HG02973 (cell line): ENCODE measurements at regions not wholly inside any gene's neighbourhood (a gene's known extent, or its start where the extent isn't known, plus 50 kb on each side); places are given as distances from the start of the nearest gene placed in this dataset.
"Not testable (repeated sequence)": the region's sequence is repeated elsewhere in the genome, so short reads cannot be mapped to it uniquely, and the experiment has no call there.

Experiments used
- ATAC-seq: cut with Tn5 transposase; IDR thresholded peaks from one replicate; pipeline ENCODE4 v1.9.1; 2021; ENCODE audit warnings: moderate library complexity; ENCODE audit not compliant: unreplicated experiment

GRCh38 chr1:95297906-95298305 lies 63.9 kb downstream of the RWDD3 start:
- not testable (repeated sequence) for ATAC-seq

- ATAC-seq, result no peak
These were observed 67.1 kb downstream of the RWDD3 start for GRCh38 chr1:95301091-95301490.

- no peak for ATAC-seq
These were observed 67.6 kb downstream of the RWDD3 start for GRCh38 chr1:95301614-95302013.

- no peak for ATAC-seq
These were observed 70.8 kb downstream of the RWDD3 start for GRCh38 chr1:95304803-95305202.

GRCh38 chr1:95308276-95309030 lies 74.4 kb downstream of the RWDD3 start:
- ATAC-seq, result no peak

GRCh38 chr1:95309031-95309471 lies 75.0 kb downstream of the RWDD3 start:
- no peak for ATAC-seq

- no peak for ATAC-seq
These were observed 77.0 kb downstream of the RWDD3 start for GRCh38 chr1:95311014-95311413.

- no peak for ATAC-seq
These were observed 77.8 kb downstream of the RWDD3 start for GRCh38 chr1:95311762-95312161.

- no peak for ATAC-seq
These were observed 78.2 kb downstream of the RWDD3 start for GRCh38 chr1:95312181-95312580.

- no peak for ATAC-seq
These were observed 79.5 kb downstream of the RWDD3 start for GRCh38 chr1:95313527-95313926.

- no peak for ATAC-seq
These were observed 87.5 kb downstream of the RWDD3 start for GRCh38 chr1:95321531-95321930.

- ATAC-seq, result no peak
These were observed 89.1 kb downstream of the RWDD3 start for GRCh38 chr1:95323123-95323522.

GRCh38 chr1:95325349-95325748 lies 91.3 kb downstream of the RWDD3 start:
- no peak for ATAC-seq

GRCh38 chr1:95326023-95326422 lies 92.0 kb downstream of the RWDD3 start:
- ATAC-seq, result no peak

GRCh38 chr1:95332754-95333153 lies 98.7 kb downstream of the RWDD3 start:
- no peak for ATAC-seq

- ATAC-seq, result no peak
These were observed 105.4 kb downstream of the RWDD3 start for GRCh38 chr1:95339377-95339776.

- no peak for ATAC-seq
These were observed 106.1 kb downstream of the RWDD3 start for GRCh38 chr1:95340061-95340460.

- no peak for ATAC-seq
These were observed 118.8 kb downstream of the RWDD3 start for GRCh38 chr1:95352767-95353166.

- ATAC-seq, result no peak
These were observed 119.2 kb downstream of the RWDD3 start for GRCh38 chr1:95353194-95353593.

GRCh38 chr1:95364546-95364945 lies 130.5 kb downstream of the RWDD3 start:
- ATAC-seq, result no peak

- ATAC-seq, result no peak
These were observed 132.5 kb downstream of the RWDD3 start for GRCh38 chr1:95366498-95366897.

- ATAC-seq, result no peak
These were observed 134.2 kb downstream of the RWDD3 start for GRCh38 chr1:95368178-95368577.
